Muscle of back (tissue), 3 donors: ENCODE measurements at regions not wholly inside any gene's neighbourhood (a gene's known extent, or its start where the extent isn't known, plus 50 kb on each side); places are given as distances from the start of the nearest gene placed in this dataset.

Source experiments
- DNase-seq, 3 donors: peaks; one replicate each; pipeline versions ENCODE4 v3.0.0 to v3.0.0-alpha.2; 2013

DNA sequence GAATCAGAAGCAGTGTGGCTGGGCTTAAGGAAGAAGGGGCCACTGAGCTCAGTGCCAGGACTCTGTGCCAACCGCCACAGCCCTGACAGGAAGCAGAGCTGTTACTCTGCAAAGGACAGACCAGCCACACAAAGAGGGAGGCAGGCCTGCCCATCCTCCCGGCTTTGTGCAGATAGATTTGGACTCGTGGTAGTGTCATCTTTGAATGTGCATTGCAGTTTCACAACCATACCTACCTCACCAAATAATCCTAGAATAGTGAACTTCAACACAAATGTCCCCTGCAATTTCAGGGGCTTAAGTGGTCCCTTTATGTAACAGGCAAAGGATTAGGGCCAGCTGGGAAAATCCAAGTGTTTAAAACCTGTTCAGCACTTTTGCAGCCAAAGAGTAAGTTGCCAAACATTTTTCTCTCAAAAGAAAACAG, 55.1 kb upstream of the CLDN10 start:
- peak in 1 of 3 donors; percentile 7 for DNase-seq

DNA sequence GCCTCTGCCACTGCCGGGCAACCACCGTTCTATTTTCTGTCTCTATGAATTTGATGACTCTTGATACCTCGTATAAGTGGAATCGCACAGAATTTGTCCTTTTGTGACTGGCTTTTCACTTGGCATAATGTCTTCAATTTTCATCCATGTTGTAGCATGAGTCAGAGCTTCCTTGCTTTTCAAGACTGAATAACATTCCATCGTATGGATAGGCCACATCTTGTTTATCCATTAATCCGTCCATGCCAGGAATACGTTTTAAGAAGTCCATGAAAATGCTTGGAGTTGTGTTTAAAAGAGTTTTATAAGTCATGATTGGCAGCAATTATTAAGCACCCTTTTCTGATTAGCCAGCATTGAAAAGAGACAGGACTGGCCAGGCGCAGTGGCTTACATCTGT, 53.6 kb upstream of the CLDN10 start:
- DNase-seq: no peak

DNA sequence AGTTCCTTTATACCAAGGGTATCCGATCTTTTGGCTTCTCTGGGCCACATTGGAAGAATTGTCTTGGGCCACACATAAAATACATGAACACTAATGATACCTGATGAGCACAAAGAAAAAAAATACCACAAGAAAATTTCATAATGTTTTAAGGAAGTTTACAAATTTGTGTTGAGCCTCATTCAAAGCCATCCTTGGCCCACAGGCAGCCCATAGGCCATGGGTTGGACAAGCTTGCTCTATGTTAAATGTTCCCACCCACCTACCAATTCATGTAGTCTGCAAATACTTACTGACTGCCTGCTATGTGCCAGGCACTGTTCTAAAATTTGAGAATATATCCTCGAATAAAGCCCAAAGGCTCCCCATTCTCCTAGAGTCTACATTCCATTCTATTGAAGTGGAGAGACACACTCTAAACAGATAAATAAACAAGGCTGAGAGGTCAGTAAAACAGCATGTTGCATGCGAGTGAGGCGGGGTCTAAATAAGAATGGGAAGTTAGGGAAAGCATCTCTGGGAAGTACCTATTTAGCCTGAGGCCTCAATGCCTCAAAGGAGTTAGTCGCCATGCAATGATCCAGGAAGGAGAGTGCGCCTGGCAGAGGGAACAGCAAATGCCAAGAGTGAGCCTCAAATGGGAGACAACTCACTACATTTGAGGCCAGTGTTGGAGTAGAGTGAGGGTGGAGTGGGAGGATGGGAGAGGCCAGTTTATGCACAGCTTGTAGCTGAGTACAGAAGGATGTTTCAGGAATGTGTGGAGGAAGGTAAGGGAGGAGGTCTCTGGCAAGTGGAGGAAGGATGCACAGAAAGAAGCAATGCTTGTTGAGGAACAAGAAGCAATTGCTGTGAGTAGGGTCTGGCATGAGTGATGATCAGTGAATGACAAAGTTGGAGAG, 52.5 kb upstream of the CLDN10 start:
- DNase-seq: no peak

DNA sequence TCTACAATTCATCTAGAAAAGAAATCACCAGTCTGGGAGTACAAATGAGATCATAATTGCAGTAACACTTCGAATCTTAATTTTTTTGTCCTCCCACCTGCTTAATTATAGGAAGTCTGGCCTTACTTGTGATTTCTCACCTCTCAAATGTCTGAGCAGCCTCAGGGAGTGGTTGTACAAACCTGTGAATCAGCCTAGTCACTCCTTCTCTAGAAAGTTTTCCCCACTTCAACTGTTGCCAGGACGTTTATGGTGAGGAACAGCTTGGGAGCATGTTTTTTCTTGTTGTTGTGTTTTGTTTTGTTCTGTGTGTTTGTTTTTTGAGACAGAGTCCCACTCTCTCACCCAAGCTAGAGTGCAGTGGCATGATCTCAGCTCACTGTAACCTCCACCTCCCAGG, 50.3 kb upstream of the CLDN10 start:
- no peak for DNase-seq
